ENCODE measurements at regions not wholly inside any gene's neighbourhood (a gene's known extent, or its start where the extent isn't known, plus 50 kb on each side); places are given as distances from the start of the nearest gene placed in this dataset.
A peak's percentile ranks its signal among the peaks of the same experiment; 100 is the strongest.

- TF ChIP-seq BACH2 (CRISPR knock-in tag; IDR thresholded peaks at IDR 0.05; ENCODE audit: borderline replicate concordance) (no peak), CSDC2 (CRISPR knock-in tag; IDR thresholded peaks at IDR 0.05) (no peak), ARNTL (CRISPR knock-in tag; IDR thresholded peaks at IDR 0.05; ENCODE audit: borderline replicate concordance, low read depth) (no peak), TOX (CRISPR knock-in tag; IDR thresholded peaks at IDR 0.05; ENCODE audit: borderline replicate concordance) (no peak), ZNF8 (CRISPR knock-in tag; IDR thresholded peaks at IDR 0.05) (no peak), OSR1 (CRISPR knock-in tag; IDR thresholded peaks at IDR 0.05) (no peak), SNAI2 (CRISPR knock-in tag; IDR thresholded peaks at IDR 0.05) (no peak), ZFP30 (CRISPR knock-in tag; IDR thresholded peaks at IDR 0.05) (no peak), ZFP3 (CRISPR knock-in tag; IDR thresholded peaks at IDR 0.05) (no peak), ESRRG (CRISPR knock-in tag; IDR thresholded peaks at IDR 0.05) (no peak), ZC3H10 (CRISPR knock-in tag; IDR thresholded peaks at IDR 0.05) (no peak), GLIS3 (CRISPR knock-in tag; IDR thresholded peaks at IDR 0.05) (no peak)
- ATAC-seq: no peak
Observed at GRCh38 chr3:177515786-177516157, 318.5 kb upstream of the TBL1XR1 start.

GRCh38 chr3:177516158-177517011 is 319.1 kb upstream of the TBL1XR1 start:
- TF ChIP-seq ISL1 (CRISPR knock-in tag; IDR thresholded peaks at IDR 0.05) (0 out of 2 replicates have a peak, but pooled peaks have one; percentile 21), BACH2 (CRISPR knock-in tag; IDR thresholded peaks at IDR 0.05; ENCODE audit: borderline replicate concordance) (no peak)
- ATAC-seq: peak; percentile 77

GRCh38 chr3:177517906-177518305 is 320.6 kb upstream of the TBL1XR1 start:
- TF ChIP-seq POU6F1 (CRISPR knock-in tag; IDR thresholded peaks at IDR 0.05; ENCODE audit: borderline replicate concordance, low read depth): no peak
- no peak for TF ChIP-seq ESRRG (CRISPR knock-in tag; IDR thresholded peaks at IDR 0.05)
- no peak for TF ChIP-seq ISL1 (CRISPR knock-in tag; IDR thresholded peaks at IDR 0.05)
- no peak for TF ChIP-seq ARNTL (CRISPR knock-in tag; IDR thresholded peaks at IDR 0.05; ENCODE audit: borderline replicate concordance, low read depth)
- no peak for TF ChIP-seq ZFP30 (CRISPR knock-in tag; IDR thresholded peaks at IDR 0.05)
- no peak for TF ChIP-seq ZC3H10 (CRISPR knock-in tag; IDR thresholded peaks at IDR 0.05)
- no peak for TF ChIP-seq PPARA (CRISPR knock-in tag; IDR thresholded peaks at IDR 0.05; ENCODE audit: borderline replicate concordance)
- TF ChIP-seq PATZ1 (CRISPR knock-in tag; IDR thresholded peaks at IDR 0.05; ENCODE audit: borderline replicate concordance): no peak
- TF ChIP-seq ZNF8 (CRISPR knock-in tag; IDR thresholded peaks at IDR 0.05): no peak
- no peak for TF ChIP-seq SNAI2 (CRISPR knock-in tag; IDR thresholded peaks at IDR 0.05)
- no peak for ATAC-seq

GRCh38 chr3:177519588-177519987 is 322.3 kb upstream of the TBL1XR1 start:
- TF ChIP-seq ESRRG (CRISPR knock-in tag; IDR thresholded peaks at IDR 0.05) (no peak), TOX (CRISPR knock-in tag; IDR thresholded peaks at IDR 0.05; ENCODE audit: borderline replicate concordance) (no peak), CSDC2 (CRISPR knock-in tag; IDR thresholded peaks at IDR 0.05) (no peak), POU6F1 (CRISPR knock-in tag; IDR thresholded peaks at IDR 0.05; ENCODE audit: borderline replicate concordance, low read depth) (no peak), ISL1 (CRISPR knock-in tag; IDR thresholded peaks at IDR 0.05) (no peak), ZNF565 (CRISPR knock-in tag; conservative IDR thresholded peaks at IDR 0.05; ENCODE audit: low read depth) (no peak), TCF4 (CRISPR knock-in tag; IDR thresholded peaks at IDR 0.05; ENCODE audit: borderline replicate concordance) (no peak)
- ATAC-seq: no peak

GRCh38 chr3:177521305-177521704 is 324.0 kb upstream of the TBL1XR1 start:
- no peak for ATAC-seq
- no peak for TF ChIP-seq CREB5 (CRISPR knock-in tag; IDR thresholded peaks at IDR 0.05; ENCODE audit: low read depth)
- no peak for TF ChIP-seq ZNF70 (CRISPR knock-in tag; IDR thresholded peaks at IDR 0.05)
- TF ChIP-seq ZFP30 (CRISPR knock-in tag; IDR thresholded peaks at IDR 0.05): no peak
- TF ChIP-seq PATZ1 (CRISPR knock-in tag; IDR thresholded peaks at IDR 0.05; ENCODE audit: borderline replicate concordance): no peak
- no peak for TF ChIP-seq PPARA (CRISPR knock-in tag; IDR thresholded peaks at IDR 0.05; ENCODE audit: borderline replicate concordance)
- no peak for TF ChIP-seq OSR1 (CRISPR knock-in tag; IDR thresholded peaks at IDR 0.05)
- no peak for TF ChIP-seq CSRNP3 (CRISPR knock-in tag; IDR thresholded peaks at IDR 0.05)
- TF ChIP-seq ZNF8 (CRISPR knock-in tag; IDR thresholded peaks at IDR 0.05): no peak

All from SK-N-SH treated with all-trans-retinoic acid at 6 μM for 48 hours (cell line).